ENCODE measurements at regions not wholly inside any gene's neighbourhood (a gene's known extent, or its start where the extent isn't known, plus 50 kb on each side); places are given as distances from the start of the nearest gene placed in this dataset.
"Not testable (repeated sequence)": the region's sequence is repeated elsewhere in the genome, so short reads cannot be mapped to it uniquely, and the experiment has no call there.

DNA sequence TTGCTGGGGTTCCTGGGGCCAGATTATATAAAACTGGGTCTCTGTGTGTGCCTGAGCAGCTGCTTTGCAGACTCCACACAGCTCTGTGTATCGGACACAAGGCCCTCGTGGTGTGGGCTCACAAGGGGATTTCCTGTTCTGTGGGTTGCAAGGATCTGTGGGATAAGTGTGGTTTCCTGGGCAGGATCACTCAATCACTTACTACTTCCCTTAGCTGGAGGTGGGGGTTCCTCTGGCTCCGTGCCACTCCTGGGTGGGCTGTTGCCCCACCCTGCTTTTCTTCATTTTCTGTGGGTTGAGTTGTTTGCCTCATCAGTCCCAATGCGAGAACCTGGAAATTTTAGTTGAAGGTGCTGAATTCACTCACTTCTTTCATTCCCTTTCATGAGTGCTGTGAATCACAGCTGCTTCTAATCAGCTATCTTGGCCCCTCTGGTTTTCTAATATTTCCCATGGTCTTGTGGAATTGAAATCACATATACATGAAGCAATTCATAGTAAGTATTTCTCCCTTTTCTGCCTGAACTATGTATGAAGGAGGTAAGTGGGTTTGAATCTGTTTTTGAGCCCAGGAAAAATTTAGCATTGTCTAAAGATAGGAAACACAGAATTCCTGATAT, 196.3 kb downstream of the DCDC2C start:
- no peak for DNase-seq (ENCODE audit: low read depth, low spot score)

DNA sequence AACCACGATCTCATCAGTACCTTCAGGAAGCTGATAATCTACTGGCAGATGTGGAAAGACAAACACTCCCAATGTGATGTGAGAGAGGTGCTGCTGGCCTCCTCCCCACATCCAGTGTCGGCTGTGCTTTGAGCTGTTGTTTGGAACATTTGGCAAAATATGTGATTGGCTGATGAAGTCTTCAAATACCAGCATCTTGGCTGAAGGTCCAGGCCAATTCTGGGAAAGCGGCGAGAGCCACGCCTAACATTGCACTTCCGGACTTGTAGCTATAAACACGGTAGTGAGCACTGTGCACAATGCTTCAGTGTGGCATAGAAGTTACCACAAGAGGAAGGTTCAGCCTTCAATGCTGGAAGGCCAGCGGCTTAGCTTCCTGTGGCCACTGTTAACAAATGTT, 198.8 kb downstream of the DCDC2C start:
- DNase-seq (ENCODE audit: low read depth, low spot score) = no peak

DNA sequence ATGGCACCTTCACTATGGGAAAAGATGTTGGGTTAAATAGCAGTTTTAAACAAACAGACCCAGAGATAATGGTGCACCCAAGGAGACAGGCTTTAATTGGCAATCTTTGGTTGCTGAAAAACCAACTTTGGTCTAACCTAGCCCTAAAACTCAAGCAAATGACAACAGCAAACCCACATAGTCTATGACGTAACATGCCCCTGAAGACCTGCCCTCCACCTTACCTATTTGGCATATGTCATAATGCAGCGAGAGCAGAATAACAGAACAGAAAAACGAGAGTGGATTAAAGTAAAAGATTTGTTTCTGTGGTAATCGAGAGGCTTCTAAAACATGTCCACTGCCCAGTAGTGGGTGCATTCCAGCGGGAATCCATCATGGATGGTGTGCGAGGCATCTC, 200.7 kb downstream of the DCDC2C start:
- DNase-seq (ENCODE audit: low read depth, low spot score) = no peak

DNA sequence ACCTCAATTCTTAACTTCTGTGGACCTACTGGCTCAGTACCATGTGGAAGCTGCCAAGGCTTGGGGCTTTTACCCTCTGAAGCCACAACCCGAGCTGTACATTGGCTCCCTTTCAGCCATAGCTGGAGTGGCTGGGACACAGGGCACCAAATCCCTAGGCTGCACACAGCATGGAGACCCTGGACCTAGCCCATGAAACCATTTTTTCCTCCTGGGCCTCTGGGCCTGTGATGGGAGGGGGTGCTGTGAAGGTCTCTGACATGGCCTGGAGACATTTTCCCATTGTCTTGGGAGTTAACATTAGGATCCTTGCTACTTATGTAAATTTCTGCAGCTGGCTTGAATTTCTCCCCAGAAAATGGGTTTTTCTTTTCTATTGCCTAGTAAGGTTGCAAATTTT, 205.1 kb downstream of the DCDC2C start:
- DNase-seq (ENCODE audit: low read depth, low spot score) = not testable (repeated sequence)

DNA sequence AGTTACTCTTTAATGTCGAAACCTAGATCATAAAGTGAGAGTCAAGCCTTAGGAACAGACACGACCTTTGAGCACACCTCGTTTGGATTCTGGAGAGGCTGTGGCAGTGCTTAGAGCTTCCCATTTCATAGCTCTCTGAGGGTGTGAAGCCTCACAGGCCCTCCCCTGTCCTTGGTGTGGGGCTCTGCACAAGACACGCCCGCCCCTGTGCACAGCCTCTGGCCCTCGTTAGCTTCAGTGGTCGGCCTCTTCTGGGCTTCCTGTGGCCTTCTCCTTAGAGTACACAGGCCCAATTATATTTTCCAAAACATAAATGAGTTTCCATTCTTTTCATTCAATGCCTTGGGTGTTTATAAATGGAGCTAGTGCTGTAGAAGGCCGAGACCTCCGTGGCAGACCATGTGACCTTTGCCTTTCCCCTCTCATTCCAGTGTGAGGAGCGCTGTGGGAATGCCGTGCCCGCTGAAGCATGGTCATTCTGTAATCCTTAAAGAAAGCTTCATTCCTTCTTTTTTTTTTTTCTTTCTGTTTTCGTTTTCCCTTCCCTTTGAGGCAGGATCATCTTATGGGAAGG, 208.6 kb downstream of the DCDC2C start:
- DNase-seq (ENCODE audit: low read depth, low spot score) = no peak

DNA sequence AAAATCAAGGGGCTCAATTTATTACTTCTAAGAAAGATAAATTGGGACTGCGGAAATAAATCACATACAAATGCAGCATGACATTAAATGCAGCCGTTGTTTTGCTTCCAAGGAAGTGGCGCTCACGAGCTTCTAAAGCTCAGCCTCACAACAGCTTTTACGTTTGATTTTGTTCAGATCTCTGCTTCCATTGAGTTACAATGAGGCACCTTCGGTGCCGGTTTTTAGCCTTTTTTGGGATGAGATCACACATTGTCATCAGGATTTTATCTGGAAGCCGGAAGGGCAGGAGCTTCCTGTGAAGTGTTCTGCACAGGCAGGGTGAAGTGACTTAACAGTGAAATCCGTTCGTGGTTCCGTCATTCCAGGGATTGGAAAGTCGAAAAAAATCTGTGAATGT, 209.8 kb downstream of the DCDC2C start:
- DNase-seq (ENCODE audit: low read depth, low spot score) = no peak

DNA sequence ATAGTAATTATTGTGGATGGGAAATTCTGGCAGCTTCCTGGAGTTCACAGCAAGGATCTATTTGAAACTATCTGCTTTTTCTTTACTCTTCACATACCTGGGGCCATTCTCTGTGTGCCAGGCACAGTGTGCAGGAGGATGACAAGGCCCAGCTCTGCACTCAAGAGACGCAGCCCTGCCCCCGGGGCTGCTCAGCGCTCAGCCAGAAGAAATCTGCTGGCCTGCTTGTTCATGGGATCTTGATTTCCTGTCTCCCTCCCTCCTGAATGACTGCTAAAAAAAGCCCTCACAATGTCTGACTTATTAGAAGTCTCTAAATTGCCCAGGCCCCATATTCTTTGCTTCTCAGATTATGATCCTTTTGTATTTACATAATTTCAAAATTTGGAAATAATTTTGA, 210.9 kb downstream of the DCDC2C start:
- no peak for DNase-seq (ENCODE audit: low read depth, low spot score)

DNA sequence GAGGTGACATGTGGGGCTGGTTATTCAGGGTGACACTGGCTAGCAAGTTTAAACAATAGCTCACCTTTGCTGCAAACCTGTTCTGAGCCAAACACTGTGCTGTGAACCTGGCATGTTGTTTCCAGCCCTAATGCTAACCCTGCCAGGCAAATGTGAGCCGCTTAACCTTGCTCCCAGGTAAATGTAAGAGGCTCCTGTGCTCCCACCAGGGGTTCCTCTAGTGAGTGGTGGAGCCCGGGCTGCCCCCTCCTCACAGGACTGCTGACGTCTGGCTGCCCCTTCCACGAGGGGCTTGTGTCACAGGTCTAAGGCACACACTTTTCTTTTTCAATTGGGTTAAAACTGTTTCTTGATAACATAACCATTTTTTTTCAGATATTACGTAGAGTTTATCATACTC, 223.7 kb downstream of the DCDC2C start:
- DNase-seq (ENCODE audit: low read depth, low spot score) = no peak

DNA sequence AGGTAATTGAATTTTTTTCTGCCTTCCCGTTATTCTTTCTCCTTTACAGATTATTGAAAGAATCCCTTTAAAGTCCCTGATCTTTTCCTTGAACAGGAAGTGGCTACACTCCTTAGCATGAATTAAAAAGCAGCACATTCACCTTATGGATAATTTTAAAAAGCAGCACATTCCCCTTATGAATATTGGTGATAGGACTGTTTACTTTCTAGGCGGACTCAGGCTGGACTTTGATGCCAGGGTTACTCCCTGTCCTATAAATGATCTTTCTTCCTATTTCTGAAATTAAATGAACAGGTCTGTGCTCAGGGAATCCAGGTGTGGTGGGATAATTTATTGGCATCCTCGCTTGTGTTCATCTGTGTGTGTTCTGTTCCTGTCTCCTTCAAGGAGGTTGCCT, 226.0 kb downstream of the DCDC2C start:
- no peak for DNase-seq (ENCODE audit: low read depth, low spot score)

DNA sequence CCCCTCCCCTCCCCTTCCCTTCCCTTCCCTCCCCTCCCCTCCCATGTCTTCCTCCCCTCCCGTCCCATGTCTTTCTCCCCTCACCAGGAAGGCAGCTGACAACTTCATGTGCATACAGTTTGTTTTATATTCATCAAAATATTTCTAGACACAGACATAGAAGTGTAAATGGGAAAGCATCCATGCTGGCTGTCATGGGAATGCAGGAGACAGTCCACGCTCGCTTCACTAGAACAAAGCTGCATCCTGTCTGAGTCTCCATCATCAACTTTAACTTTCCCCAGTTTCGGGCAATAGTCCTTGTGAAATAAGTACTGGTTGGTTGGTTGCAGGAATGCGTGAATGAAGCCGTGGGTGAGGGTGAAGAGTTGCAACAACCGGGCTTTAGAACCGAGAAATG, 226.9 kb downstream of the DCDC2C start:
- no peak for DNase-seq (ENCODE audit: low read depth, low spot score)

DNA sequence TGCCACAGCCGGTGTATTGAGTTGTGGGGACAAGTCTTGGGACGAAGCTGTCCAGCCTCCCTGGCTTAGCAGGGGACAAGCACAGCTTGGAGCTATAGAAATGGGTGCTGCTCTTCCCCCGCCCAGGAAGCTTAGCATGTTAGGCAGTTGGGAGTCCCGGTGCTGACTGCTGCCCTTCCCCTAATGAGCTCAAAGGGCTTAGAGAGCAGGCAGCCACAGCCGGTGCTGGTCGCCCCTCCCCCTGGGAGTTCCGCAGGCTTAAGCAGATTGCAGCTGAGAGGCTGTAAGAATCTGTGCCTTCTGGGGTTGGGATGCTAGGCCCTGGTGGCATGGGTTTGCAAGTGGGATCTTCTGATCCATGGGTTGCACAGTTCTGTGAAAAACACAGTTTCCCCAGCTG, 237.3 kb downstream of the DCDC2C start:
- no peak for DNase-seq (ENCODE audit: low read depth, low spot score)

DNA sequence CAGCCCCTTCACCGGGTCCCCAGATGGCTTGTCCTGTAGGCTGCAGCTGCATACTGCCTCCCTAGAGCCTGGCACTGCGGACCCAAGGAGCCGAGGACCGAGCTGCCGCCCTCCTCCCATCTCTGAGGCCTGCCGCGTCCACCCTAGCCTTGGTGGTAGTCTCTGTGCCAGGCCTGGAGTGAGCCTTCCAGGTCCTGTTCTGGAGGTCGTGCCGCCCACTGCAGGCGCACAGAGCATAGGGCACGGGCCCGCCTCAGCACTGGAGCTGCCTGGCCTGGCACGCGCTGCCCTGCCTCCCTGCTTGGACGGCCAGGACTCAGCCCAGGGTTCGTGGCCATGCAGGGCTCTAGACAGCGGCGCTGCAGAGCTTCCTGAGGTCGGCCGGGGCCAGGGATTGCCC, 239.5 kb downstream of the DCDC2C start:
- DNase-seq (ENCODE audit: low read depth, low spot score) = no peak

DNA sequence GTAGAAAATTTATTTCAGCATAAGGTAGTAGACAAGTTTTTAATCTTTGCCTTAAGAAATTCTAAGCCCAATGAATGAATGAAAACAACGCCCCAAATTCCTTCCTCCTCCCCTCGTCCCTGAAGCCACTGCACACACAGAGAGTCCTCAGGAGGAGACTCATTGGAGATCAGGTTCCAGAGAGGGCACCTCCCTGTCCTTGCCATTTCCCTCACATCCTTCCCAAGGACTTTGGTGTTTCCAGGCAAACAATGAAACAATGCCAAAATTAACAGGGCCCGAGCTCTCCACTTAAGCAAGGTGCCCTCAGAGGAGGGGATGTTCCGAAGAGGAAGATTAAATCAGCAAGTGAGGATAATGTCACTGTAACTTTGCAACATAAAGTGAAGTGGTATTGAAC, 240.7 kb downstream of the DCDC2C start:
- no peak for DNase-seq (ENCODE audit: low read depth, low spot score)

DNA sequence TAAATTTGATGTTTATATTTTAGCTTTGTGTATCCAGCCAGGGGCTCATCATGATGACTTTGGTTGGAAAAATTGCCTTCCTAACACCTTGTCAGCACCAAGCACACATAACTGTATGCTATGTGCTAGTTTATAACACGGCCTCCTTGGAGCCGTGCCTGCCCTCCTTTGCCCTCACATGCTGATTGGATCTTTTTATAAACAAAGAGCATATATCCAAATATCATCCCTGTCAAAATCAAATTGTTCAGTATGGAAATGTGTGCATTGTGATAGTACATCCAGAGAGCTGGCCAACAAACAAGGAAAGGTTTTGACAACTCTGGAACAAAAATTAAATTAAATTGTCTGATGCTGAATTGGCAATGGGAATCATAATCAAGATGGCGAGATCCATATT, 241.5 kb downstream of the DCDC2C start:
- DNase-seq (ENCODE audit: low read depth, low spot score) = no peak

DNA sequence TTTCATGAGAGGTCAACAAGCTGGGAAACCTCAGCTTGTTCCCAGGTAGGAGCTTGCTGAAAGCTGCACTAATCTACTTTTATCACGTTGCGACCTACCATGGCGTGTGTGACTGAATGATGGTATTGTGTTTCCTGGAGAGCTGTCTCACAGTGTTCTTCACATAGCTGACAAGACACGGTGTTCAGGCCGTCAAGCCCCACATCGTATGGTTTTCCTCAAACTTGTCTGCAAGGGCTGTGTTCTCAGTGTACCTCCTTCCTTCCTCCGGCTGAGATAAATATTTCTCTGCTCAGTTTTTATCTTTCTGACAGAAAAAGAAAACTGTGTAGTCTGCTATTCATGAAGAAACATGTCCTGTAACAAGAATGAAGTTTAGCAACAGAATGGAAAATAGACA, 244.8 kb downstream of the DCDC2C start:
- DNase-seq (ENCODE audit: low read depth, low spot score) = no peak

DNA sequence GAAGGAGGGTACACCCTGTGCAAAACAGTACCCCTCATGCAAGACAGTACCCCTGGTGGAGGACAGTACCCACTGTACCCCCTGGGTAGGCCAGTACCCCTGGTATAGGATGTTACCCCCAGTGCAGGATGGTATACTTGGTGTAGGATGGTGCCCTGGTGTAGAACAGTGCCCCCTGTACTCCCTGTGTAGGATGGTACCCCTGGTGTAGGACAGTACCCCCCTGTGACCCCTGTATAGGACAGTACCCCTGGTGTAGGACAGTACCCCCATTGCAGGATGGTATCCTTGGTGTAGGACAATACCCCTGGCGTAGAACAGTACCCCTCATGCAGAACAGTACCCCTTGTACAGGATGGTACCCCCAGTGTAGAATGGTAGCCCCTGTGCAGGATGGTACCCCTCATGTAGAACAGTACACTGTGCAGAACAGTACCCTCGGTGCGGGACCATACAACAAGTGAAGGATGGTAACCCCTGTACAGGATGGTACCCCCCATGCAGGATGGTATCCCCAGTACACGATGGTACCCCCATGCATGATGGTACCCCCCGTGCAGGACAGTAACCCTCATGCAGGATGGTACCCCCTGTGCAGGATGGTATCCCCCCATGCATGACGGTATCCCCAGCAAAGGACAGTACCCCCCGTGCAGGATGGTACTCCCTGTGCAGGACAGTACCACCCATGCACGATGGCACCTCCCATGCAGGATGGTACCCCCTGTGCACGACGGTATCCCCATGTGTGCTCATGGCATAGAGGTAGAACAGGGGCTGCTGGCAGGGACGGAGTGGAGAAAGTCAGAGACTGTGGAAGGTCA, 248.0 kb downstream of the DCDC2C start:
- no peak for DNase-seq (ENCODE audit: low read depth, low spot score)

DNA sequence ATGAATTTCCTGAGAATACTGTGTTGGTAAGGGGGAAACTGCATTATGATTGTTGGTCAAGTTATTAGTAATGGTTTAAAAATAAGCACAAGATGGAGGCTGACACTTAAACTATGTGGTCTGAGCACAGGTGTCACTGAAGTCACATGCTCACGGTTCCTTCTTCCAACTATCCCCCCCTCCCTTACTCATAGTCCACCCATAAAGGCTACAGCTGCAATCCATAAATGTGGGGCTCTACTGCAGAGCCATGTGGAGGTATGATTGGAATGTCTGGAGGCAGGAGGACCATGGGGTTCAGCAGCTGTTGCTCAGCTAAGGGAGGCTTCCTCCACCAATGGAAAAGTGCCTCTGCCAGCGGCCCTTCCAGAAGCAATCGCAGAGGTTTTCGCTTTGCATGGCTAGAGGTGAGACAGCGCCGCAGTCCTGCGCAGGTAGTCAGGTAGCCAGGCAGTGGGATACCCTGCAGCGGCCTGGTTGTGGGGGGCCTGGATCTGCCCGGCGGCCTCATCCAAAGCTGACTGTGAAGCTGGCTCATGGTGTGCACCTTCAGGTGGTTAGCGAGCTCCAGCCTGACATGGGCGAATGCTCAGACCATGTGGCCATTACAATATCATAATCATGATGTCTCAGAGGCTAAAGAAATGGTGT, 249.6 kb downstream of the DCDC2C start:
- no peak for DNase-seq (ENCODE audit: low read depth, low spot score)

DNA sequence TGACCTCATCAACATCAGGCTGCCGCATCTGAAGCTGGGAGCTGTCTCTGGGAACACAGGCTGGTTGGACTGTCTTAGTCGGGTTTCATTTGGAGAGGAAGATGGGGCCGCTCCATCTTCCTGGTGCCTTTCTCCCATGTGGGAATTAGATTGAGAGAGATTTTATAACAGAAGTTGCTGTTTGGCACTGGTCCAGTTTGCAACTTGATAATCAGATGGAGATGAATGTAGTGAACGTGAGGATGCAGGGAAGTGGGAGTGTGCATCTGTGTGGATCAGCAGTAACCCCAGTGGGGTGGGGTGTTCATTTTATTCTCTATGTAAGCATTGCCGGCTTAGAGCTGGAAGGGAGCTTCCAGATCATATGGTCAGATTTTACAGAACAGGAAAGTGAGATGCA, 250.9 kb downstream of the DCDC2C start:
- DNase-seq (ENCODE audit: low read depth, low spot score) = no peak

DNA sequence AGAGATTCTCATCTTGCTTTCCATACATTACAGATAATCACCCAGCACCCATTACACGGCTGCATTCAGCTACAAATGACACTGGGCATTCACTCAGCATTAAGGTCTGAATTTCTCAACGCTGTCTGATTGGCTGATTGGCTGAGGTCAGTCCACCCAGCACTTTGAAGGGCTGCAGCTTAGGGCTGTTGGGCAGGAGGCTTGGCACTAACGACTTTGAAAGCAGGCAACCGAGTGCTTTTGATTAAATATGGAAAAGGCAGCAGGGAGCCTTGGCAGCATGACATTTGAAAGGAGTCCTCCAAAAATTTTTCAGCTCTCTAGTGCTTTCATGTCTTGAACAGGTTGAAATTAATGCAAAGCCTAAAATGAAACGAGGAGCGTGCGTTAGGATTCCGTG, 253.0 kb downstream of the DCDC2C start:
- DNase-seq (ENCODE audit: low read depth, low spot score) = no peak

DNA sequence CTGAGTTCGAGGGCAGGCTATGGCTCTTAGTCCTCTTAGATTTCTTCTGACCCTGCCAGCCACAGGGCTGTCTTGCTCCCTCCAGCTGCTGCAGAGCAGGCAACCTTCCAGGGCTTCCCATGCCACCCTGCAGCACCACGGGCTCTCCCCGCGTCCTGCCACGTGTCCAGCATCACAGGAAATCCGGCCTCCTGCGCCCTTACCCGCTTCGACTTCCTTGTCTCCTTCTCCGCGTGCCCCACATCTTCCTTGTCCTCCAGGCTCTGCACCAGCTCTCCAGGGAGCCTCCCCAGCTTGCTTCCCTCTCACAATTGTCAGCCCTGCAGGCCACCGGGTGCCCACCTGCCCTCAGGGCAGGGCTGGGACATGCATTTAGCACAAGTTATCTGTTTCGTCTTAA, 253.5 kb downstream of the DCDC2C start:
- DNase-seq (ENCODE audit: low read depth, low spot score) = no peak

DNA sequence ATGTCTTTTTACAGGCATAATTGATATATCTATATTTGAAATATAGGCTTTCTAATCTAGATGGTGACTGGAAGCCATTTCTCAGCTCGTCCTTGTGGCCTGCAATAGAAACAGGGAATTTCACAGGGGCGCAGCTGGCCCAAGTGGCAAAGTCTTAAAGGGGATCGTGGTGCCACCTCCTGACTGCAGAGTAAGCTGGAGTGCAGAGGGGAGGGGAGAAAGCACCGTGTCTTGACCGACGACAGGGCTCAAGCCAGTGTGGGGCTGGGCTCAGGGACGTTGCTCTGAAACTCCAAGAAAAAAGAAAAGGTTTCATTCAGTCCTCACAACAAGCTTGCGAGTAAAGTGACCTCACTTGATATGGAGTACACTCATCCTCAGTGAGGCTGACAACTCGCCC, 255.1 kb downstream of the DCDC2C start:
- DNase-seq (ENCODE audit: low read depth, low spot score) = no peak

DNA sequence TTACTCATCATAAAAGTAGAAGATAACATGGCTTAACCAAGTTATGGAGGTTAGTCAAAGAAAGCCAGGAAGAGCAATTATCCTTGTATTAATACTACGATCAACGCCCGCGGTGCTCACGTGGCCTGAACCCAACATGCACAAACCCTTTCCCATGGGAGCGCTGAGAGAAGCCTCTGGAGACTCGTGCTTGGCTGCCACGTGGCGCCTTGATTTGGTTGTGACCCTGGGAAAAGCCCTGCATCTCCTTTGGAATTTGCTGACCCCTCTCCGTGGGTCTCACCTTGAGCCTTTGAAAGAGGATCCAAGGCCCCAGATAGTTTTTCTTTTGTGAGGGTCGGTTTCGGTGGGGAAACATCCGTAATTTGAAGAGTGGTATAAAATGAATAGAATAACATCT, 255.6 kb downstream of the DCDC2C start:
- no peak for DNase-seq (ENCODE audit: low read depth, low spot score)

DNA sequence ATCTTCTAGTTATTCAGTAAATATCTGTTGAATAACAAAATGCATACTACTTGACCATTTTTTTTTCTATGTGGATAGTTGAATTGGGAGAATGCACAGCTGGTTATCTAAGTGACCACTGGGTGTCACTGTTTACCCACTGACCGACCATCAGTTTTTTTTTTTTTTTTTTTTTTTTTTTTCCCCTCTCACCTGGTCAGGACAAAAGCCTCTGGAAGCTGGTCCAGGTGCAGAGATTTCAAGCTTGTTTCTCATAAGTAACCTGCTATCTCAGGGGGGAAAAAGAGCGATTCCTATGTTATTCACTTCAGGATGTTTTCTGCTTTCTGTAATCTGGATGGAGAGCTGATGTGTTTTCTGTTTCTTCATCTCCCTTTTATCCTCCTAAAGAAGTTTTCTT, 256.0 kb downstream of the DCDC2C start:
- peak; percentile 12 for DNase-seq (ENCODE audit: low read depth, low spot score)

All from iPS DF 19.7 (cell line).